Activated T-cell treated with anti-CD3 and anti-CD28 coated beads, Interleukin-2, amount 50 U/mL, for 1 hour (primary cell): ENCODE measurements at regions not wholly inside any gene's neighbourhood (a gene's known extent, or its start where the extent isn't known, plus 50 kb on each side); places are given as distances from the start of the nearest gene placed in this dataset.
"Not testable (repeated sequence)": the region's sequence is repeated elsewhere in the genome, so short reads cannot be mapped to it uniquely, and the experiment has no call there.

Source experiments
- DNase-seq: peaks from one replicate; pipeline ENCODE4 v3.0.0-alpha.2; 2020

DNA sequence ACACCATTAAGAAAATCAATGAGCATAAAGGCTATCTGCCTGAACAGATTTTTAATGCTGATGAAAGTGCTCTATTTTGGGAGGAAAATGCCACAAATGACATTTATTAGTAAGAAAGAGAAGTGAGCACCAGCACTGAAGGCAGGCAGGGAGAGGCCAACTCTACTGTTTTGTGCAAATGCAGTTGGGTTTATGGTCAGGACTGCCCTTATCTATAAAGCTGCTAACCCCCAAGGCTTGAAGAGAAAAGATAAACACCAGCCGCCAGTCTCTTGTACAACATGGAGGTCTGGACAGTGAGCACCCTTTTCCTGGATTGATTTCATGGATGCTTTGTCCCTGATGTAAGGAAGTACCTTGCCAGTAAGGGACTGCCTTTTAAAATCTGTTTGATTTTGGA is 246.8 kb upstream of the SFSWAP start:
- no peak for DNase-seq

DNA sequence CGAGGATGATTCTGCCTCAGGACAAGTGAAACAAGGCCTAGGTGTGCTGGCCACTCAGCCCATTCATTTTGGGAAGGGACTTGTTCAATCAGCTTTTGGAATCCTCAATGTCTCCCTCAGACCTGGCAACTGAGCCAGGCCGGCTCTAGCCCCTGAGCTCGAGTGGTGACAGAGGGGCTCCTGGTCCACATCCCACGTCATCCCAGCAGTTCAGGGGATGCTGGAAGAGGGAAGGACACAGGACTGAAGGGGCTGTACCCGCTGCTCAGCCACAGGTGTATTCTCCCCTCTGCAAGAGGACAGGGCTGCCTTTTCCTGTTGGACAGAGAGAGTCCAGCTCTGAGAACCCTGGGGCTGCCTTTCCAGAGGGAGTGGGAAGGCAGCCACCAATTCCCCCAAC is 244.6 kb upstream of the SFSWAP start:
- DNase-seq = no peak

DNA sequence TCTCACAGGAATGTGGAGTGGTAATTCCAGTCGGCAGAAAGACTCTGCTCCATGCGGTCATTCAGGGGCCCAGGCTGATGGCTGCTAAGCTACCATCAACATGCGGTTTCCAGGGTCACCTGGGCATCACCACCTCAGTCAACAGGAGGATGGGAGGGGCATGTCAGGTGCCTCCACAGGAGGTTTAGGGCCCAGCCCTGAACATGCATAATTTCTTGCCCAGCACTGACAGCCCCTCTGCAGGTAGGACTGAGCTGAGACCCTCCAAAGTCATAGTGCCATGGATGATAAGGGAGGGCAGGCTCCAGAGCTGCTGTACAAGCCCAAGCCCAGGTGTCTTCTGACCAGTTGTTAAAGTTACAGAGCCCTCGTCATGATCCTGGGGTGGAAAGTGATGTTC is 244.0 kb upstream of the SFSWAP start:
- DNase-seq = no peak

DNA sequence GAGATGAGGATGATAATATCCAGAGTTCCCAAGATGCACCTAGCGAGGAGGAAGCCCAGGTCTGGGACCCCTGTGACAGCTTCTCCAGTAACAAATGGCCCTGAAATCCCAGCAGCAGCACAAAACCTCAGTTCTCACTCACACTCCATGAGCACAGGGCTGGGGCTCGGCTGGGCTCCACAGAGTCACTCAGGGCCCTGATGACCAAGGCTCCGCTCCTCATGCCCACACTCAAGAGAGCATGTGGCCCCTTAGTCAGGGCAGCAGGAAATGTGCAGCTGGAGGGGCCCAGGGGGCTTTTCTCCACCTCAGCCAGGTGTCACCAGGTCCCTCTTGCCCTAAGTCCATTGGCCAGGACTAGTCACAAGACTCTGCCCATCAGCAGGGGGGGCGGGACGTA is 242.7 kb upstream of the SFSWAP start:
- DNase-seq = no peak

DNA sequence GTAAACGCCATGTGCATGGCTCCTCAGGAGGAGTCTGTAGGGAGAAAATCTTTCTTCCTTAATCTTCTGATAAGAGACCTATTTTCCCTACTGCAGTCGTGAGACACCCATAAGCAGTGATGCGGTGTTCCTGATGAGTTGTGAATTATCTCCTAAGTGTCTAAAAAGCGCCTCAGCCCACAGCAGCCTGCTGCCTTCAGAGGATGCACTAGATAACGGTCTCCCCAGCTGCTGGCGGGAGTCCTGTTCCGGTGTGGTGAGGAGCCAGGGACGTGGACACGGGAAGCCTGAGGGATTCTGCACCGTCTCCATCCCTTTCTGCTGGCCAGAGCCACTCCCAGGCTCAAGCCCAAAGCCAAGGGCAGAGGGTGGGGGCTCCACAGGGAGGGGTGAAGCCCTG is 240.9 kb upstream of the SFSWAP start:
- not testable (repeated sequence) for DNase-seq

DNA sequence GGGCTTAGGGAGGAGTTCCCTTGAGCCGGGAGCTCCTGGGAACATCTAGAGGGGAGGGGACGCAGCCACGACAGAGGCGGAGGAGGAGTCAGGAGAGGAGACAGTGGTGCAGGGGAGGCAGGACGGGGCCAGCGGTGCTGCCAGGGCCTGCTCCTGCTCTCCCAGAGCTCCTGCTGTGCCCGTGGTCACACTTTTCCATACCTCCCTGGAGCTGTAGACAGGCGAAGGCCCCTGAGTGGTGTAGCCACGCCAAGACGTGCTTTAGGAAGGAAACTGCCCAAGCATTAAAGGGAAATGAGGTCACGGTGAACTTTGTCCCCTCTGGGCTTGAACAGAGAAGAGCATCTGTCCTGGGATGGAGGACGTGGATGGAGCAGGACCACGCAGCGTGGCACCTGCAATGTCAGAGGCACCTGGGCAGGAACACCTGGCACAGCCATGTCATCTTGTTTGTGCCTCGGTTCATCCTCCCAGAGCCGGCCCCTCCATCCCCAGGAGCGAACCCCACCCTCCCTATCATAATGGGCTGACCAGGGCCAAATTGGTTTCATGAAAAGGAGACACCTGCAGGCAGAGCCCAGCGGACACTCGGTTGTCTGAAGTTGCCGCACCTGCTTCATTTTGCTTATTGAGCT is 239.5 kb upstream of the SFSWAP start:
- DNase-seq = no peak

DNA sequence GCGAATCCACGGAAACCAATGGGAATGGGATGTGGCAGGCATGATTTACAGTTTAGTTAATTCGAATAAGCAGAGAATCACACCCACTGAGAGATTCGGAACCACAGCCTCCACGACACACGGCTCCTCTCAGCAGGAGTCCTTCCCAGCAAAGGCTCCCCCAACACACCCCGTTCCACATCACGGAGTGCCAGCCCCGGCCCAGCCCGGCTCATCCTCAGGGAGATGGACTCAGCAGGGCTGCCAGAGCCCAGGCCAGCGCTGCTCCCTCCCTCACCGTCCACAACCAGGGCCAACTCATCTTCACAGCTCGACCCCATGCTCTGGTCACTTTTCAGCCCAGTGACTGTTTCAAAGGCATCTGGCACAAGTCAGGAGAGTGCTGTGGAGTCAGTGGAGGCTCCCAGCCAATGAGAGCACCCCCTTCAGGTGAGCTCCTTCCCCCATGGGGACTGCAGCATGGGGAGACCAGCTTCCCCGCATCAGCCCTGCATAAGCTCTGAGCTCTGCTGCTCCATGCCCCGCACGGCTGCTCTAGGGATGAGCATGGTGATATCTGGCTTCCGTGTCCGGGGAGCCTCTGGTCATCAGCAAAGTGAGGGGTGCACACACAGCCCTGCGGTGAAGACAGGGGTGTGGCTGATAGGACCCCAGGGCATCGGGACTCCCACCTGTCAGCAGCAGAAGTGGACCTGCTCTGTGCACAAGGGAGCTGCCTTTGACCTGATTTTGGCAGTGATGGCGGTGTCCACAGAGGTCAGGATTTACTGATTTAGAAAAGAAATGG is 238.8 kb upstream of the SFSWAP start:
- no peak for DNase-seq

DNA sequence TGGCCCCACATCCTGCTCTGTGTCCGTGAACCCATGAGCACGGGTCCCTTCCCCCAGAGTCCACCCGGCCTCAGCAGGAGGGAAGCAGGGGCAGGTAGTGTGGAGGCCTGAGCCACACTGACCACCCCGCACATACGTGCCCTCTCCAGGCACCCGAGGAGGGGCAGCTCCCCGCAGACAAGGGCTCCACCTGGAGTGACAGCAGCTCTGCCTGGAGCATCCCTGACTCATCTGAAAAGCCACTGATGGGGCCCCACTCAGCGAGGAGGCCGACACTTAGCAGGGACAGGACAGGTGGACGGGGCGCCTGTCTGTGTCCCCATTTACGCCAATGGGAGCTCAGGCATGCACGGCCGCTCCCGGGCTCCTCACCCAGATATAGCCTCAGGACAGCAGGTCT is 237.6 kb upstream of the SFSWAP start:
- DNase-seq = no peak

DNA sequence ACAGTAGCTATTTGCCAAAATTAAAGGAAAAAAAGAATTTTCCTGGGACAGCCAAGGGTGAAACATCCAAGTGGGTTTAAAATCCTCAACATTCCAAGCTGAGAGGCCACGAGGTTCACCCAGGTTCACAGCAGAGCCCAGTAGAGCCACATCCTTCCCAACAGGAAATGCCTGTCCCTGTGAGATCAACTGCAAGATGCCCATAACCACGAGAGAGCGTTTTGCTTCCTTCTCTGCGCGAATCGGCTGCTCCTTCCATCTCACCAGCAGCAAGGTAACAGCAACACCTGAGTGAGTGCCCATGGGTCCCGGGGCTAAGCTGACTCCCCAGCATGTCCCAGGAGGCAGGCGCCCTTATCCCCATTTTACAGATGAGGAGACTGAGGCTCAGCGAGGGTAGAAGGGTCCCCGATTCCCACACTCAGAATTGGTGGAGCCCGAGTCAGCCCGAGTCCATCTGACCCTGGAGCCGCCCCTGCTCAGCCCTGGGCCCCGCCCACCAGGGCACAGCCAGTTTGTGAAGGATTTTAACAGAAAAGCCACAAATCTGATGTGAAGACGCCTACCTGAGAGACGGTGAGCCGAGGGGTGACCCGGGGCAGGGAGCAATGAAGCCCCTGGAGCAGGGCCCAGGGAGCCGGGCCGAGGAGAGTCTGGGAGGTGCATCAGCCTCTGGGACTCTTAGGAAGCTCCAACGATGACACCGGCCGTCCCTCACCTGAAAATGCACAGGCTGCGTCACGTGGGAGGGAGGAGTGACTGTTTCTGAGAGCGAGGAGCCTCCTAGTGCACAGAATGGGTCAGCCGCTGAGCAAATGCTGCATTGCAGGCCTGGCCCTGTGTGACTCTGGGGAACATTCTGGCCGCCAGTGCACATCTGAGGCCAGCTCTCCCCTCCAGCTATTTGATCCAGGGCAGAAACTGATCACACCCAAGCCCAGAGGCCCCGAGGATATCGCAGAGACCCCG is 236.9 kb upstream of the SFSWAP start:
- no peak for DNase-seq

DNA sequence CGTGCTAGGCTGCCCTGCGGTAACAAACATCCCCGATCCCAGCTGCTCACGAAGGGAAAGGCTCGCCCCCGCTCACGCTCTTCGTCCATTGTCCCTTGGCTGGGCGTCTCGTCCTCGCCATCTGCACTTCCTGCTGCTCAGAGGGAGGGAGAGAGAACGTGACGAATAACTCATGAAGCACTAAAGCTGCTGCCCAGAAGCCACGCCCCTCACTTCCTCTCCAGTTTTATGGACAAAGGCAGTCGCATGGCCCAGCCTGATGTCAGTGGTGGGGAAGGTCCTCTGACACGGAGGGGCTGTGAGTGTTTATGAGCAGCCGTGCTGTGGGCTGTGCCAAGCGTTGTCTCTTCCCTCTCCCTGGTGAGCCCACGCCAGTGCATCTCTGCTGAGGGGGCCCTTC is 235.9 kb upstream of the SFSWAP start:
- DNase-seq = not testable (repeated sequence)

DNA sequence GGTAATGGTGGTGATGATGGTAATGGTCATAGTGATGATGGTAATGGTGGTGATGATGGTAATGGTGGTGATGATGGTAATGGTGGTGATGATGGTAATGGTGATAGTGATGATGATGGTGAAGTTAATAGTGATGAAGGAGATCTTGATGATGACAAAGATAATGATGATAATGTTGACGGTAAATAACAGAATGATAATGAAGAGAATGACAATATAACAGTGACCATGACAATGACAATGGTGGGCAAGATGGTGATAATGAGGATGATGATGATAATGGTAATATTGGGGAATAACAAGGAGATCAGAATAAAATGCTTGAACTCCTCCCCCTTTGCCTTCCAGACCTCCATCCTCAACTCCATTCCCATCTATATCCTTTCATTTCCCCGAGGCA is 233.3 kb upstream of the SFSWAP start:
- DNase-seq = no peak

DNA sequence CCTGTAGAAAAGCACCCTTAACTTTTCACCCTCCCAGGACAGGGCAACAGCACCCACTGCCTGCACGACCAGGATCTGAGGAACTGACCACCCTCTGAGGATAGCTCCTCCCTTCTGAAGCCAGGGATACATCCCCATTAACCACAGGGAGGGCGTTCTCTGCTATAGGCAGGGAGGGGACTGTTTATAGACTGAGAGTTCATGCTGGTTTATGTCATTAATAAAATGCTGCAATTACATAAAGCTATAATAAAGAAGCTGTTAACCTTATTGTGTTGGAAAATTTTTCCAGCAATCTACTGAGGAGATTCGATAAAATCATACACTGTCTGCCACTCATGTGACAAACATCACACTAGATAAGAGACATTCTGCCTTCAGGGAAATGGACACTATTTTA is 232.4 kb upstream of the SFSWAP start:
- DNase-seq = no peak

DNA sequence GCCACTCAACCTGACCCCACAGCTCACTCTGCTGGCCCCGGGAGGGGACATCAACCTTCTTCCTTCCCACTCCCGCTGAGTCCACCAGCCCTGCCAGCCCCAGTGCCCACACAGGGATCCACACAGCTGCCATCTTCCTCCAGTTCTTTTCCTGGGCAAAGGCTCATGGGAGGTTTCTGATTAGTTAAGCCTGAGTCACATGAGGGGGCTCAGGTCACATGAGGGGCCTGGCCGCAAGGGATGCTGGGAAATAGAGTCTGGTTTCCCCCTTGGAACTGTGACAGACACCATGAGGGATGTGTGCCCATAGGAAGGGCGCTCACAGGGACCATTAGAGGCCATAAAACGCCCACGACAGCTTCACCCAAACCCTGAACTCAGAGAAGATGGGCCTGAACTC is 228.7 kb upstream of the SFSWAP start:
- no peak for DNase-seq

DNA sequence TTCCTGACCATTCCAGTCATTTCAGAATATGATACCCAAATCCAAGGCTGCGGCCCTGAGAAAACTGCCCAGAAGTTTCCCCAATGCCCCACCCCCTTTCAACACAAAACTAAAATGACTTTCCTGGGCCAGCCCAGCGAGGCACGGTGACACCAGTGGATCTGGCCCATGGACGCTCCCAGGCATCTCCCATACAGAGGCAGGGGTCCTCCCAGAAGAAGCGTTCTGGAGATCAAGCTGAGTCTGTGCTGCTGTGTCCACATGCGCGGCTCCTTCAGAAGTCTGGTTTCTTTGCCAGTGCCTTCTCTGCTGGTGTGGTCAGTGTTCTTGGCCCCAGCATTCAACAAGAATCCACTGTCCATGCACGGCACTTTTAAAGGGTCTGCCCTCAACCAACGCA is 228.2 kb upstream of the SFSWAP start:
- DNase-seq = no peak

DNA sequence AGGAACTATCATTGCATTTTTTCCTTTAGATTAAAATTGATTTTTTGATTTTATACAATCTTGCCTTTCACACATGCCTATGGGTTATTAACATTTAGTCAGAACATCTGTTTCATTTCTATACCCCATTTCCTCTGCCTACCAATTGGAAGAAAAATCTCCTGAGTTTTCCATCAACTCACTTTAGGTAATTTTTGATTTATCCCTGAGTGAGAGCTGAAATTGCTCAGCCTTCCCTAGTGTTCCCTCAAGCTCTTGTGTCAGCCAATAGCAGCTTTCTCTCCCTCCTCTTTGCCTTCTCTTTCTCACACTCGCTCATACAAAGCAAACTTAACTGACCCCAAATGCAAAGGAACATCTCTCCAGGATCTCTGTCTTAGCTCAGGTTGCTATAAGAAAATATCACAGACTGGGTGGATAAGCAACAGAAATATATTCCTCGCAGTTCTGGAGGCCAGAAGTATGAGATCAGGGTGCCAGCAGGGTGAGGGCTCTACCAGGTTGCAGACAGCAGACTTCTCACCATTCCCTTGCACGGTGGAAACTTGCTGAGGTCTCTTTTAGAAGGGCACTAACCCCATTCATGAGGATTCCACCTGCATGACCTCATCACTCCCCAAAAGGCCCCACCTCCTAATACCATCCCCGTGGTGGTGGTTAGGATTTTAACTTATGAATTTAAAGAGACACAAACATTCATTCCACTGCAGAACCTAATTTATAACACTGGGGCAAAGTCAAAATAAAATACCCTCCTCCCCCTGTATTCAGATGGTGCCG is 224.2 kb upstream of the SFSWAP start:
- no peak for DNase-seq

DNA sequence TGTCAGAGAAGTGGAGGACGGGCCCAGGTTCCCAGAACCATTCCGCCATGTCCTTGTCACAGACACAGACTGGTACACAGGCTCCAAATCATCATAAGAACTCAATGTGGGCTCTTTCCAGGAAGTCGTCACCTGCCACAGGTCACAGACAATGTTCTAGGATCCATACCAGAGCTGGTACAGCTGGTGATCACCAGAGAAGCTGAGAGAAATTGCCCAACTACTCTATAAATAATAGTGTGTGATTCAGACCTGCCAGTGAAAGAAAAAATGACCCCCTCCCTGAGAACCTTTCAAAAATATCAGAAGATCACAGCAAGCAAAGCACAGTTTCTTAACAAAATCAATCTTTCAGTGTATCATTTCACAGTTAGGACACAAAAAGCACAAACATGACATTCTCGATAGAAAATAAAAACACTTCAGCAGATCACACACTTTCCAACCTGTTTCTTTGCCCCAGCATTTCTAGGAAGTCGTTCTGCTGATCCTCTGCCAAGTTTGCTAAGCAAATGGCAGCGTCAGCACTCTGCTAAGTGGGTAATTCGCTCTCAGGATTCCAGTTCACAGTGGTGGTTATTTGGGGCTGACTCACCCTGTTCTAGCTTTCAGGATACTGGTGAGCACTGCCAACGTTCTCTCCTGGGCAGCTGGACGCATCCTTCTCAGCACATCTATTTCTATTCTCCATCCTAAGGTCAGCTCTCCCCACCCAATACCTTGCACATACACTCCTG is 223.3 kb upstream of the SFSWAP start:
- DNase-seq = no peak

DNA sequence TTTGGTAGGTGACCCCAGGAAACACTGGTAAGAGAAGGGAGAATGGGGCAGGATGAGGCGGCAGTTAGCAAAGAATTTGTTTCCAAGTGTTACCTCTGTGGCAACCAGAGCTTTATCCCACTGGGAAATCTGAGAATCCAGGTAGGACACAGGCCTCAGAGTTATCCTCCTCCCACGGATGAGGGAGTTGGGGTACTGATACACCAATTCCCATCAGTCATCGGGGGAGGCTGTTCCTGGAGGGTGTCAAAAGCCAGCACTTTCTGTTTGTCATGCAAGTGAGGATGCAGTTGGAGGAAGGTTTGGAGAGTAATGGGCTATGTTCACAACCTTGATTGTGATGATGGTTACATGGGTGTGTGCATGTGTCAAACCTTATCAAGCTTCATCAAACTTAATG is 221.2 kb upstream of the SFSWAP start:
- DNase-seq = no peak

DNA sequence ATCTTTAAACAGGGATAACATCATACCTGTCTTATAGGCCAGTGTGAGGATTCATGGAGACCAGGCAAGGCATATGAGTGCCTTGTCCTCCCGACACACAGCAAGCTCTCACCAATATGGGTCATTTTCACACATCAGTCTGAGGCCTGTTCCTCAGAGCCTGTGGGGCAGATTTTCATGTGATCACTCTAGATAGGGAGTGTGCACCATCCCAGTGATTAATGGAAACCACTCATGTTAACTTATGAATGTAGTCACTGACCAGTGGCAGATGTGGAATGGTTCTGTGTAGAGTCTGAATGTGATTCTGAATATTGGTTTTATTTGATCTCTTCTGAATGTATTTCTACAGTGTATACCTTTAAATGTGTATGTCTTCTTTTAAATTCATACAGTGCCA is 219.7 kb upstream of the SFSWAP start:
- no peak for DNase-seq

DNA sequence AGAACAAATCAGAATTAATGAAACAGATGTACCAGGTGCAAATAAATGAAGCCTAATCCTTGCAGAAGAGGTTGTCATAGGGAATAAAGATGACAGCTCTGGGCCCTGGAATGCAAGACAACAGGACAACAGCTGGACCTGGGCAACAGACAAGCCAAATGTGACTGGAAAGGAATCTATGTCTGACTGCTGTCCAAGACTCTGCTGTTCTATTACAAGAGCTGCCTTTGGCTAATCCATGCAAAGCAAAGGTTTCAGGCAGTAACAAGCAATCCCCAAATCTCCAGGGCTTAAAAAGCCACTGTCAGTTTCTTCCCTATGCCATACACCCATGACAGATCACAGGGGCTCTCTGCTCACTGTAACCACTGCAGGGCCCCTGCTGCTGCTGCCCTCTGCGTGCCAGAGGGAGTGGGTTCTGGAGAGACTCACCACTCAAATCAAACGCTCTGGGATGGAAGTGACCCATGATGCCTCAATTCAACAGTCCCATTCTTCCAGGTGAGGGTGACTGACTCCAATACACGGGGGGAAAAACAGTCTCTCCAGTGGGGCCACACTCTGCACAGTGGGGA is 218.9 kb upstream of the SFSWAP start:
- DNase-seq = no peak

DNA sequence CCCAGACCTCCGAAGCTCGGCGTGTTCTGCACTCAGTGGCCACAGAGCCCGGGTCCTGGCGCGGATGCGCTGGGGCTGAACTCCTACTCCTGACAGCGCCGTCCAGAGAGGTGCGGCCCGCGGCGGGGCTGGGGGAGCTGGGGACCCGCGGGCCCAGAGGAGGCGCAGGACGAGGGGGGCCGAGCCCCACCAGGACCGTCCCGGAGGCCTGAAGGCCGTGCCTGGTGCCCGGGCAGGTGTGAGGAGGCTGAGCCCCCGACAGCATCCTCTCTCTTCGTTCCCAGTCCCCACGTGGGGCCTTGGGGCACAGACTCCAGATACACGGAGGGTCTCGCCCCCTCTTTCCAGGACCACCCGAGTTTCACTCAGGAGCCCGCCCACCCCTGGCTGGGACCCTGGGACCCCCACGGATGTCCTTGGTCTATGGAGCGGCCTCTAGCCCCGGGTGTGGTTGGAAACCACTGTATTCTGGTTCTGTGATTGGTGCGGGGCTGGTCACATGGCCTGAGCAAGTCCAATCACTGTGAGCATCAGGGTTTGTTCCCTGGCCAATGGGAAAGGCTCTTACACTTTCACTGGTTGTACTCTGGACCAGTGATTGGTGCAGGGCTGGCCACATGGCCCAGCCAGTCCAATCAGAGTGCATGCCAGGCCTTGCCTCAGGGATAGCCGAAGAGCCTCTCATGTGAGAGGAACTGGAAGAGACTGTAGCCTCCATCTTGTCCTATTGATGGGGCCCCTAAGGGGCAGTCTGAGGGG is 217.6 kb upstream of the SFSWAP start:
- no peak for DNase-seq

DNA sequence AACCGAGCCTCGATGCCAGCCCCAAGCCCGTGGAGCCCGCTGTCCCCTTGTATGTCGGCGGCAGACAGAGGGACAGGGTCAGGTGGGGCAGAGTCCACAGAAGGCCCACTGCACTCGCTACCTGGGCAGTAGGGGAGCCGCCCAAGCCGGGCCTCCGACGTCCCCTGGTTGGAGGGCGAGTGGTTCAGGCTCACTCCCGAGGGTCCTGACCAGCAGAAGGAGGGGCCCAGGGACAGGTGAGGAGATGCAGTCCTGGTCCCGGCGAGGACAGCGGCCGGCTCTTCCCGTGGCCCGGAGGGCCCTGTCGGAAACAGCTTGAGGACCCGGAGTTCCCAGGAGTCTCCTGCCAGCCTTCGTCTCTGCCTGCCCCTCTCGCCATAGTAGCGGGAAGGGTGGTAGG is 216.7 kb upstream of the SFSWAP start:
- DNase-seq = no peak
